Suppressor macrophage (primary cell): ENCODE measurements at regions not wholly inside any gene's neighbourhood (a gene's known extent, or its start where the extent isn't known, plus 50 kb on each side); places are given as distances from the start of the nearest gene placed in this dataset.
"Not testable (repeated sequence)": the region's sequence is repeated elsewhere in the genome, so short reads cannot be mapped to it uniquely, and the experiment has no call there.

ENCODE experiments used
- DNase-seq, 4 experiments: peaks; one replicate each; pipeline ENCODE4 v3.0.0-alpha.2; 2020 to 2022

GRCh38 chr2:210963386-210963785 is 407.0 kb downstream of the CPS1 start:
- DNase-seq = no peak

DNA sequence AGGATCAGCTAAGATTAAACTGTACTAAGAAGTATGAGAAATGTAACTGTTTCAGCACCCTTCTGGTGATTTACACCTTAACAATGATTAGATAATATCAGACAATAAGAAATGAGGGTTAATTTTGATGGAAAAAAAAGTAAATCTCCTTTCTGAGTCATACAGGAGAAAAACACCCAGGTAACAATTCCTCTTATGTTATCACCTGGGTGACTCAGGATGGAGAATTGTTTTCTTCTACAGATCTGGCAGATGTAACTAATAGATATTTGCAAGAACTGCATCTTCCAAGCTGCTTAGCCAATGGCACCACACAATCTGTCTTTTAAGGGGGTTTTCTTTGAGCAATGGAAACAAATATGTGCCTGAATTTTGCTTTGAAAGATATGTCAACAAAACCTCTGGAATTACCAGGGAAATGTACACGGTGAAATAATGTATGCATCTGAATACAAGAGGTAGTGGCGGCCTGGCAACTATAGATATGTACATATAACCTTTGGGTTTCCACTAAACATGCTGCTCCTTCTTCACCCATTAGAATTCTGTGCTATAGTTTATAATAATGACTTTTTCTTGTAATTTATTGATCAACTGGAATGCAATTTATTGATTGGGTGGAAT is 407.9 kb downstream of the CPS1 start:
- DNase-seq = no peak

DNA sequence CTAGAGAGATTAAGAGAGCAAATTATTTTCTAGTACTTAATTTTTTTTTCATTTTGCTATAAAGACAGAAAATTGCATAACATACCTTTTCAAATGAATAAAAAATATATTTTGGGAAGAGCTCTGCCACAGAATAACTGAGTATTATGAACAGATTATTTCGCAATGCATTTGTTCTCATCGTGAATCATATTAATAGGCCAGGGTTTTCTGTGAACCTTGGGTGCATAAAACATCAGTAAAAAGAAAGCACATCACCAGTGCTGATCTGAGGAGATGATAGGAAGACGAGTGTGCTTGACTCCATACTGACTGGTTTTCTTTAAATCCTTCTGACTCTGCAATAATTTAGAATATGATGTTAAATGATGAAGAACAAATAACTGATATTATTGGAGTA is 409.1 kb downstream of the CPS1 start:
- no peak for DNase-seq

DNA sequence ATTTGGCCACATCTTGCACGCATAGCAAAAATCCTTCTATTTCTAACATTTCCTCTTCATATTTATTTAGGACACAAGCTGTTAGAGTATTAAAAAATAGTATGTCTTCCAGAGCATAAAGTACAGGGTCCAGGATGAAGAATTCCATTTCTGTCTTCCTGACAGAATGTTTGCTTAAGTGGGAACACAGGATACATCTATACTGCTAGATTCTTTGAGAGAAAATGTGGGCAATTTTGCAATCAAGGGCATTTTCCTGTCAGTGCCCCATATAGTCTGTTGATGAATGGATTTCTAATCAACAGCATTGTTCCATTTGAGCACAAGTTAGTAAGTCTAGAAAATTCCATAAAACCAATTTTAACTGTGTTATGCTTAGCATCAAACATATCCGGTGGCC is 409.9 kb downstream of the CPS1 start:
- no peak for DNase-seq

DNA sequence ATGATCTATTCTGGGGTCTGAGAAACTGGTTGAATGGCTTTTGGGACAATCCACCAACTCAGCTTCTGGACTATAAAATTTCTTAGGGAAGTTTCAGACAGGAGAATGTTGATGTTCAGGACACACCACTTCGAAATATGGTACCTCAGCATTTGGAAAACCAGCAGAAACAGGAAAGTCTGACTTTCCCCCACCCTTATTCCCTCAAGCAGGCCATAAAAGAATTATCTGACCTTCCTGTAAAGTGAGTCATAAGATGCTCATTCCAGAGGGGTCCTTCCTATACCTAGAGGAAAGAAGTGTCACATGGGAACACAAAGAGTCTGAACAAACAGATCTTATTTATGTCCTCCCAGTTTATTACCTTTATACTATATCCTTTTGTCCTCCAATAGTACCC is 415.0 kb downstream of the CPS1 start:
- DNase-seq = no peak

- DNase-seq = not testable (repeated sequence)
Measured at GRCh38 chr2:210986806-210987205, 430.4 kb downstream of the CPS1 start.

GRCh38 chr2:210991107-210991506 is 434.7 kb downstream of the CPS1 start:
- no peak for DNase-seq

GRCh38 chr2:210994104-210994503 is 437.7 kb downstream of the CPS1 start:
- DNase-seq = no peak

GRCh38 chr2:210997373-210997772 is 441.0 kb downstream of the CPS1 start:
- no peak for DNase-seq

GRCh38 chr2:210998334-210998733 is 441.9 kb downstream of the CPS1 start:
- DNase-seq = no peak

GRCh38 chr2:211014376-211014775 is 458.0 kb downstream of the CPS1 start:
- DNase-seq = no peak

DNA sequence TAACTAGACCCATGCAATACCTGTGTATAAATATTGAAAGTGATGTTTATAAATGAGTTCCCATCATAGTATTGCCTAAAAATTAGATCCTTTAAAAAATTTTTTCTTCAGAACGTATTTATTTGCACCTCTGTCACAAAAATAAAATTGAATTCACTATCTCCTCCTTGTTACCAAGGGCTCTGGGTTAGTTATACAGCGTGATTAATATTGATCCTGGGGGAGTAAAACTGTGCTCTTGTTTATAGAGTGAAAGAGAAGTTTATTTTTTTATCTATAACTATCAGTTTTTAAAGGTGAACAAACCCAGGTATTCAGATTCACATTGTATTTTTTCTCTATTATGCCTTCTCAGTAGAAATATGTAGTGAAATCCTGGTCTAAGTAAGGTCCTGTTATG is 458.5 kb downstream of the CPS1 start:
- DNase-seq = no peak

- not testable (repeated sequence) for DNase-seq
Measured at GRCh38 chr2:211025089-211025488, 468.7 kb downstream of the CPS1 start.

GRCh38 chr2:211026109-211026508 is 469.7 kb downstream of the CPS1 start:
- no peak for DNase-seq

DNA sequence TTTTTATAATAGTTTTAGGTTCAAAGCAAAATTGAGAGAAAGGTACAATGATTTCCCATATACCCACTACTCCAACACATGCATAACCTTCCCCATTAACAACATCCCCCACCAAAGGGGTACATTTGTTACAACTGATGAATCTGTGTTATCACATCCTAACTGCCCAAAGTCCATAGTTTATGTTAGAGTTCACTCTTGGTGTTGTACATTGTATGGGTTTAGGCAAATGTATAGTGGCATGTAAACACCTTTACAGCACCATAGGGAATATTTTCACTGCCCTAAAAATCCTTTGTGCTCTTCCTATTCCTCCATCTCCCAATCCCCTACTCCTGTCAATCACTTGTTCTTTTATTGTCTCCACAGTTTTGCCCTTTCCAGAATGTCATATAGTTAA is 471.6 kb downstream of the CPS1 start:
- no peak for DNase-seq

GRCh38 chr2:211033765-211034164 is 477.4 kb downstream of the CPS1 start:
- DNase-seq = no peak

DNA sequence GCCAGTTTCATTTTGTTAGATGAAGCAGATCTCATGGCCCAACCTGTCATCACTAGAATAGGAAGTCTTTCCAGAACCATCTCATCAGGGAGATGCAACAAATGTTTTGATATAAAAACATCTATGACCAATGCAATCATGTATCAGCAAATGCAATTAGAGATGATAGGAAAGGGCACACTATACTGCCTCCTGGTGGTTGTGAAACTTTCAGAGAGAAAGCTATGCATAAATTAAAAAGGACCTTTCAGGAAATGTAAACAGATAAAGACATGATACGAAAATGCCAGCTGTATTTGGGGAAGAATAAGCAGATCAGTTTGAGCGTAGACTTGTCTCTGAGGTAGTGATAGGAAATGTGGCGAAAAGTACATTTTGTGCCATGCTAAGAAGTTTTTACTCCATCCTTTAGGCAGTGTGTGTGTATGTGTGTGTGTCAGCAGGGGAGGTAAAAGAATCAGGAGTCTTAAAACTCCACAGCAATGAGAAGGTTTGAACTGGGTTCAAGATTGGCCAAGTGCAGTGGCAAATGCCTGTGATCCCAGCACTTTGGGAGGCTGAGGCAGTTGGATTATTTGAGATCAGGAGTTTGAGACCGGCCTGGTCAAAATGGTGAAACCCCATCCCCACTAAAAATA is 479.3 kb downstream of the CPS1 start:
- peak; percentile 4 to 15 (median 10) for DNase-seq

GRCh38 chr2:211045025-211045424 is 488.6 kb downstream of the CPS1 start:
- no peak for DNase-seq

DNA sequence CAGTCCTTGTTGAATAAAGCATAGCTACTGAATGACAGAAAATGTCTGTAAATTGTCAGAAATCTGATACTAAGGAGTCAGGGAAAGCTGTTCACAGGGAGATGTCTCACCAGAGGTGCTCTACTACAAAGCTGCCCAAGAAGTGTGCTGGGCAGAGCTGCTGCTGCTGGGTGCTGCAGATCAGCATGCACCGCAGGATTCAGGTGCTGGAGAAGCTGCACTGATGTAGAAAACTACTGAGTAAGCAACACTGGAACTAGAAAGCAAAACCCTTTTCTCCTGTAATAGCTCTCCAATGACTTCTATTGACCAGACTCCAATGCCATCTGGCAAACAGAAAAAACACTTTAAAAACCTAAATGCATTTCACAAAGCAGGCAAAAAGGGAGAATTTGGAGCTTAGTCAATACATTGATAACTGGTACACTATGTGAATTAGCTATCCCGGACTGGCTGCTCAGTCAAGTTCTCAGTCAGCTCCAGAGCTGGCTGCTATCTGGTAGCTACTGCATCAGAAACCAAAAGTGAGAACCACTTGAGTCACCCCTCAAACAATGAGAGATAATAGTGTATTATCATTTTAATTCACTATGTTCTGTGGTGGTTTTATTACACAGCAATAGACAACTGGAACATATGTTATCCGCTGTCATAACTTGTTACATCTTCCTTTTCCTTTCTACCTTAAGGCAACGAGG is 493.1 kb downstream of the CPS1 start:
- DNase-seq = no peak

DNA sequence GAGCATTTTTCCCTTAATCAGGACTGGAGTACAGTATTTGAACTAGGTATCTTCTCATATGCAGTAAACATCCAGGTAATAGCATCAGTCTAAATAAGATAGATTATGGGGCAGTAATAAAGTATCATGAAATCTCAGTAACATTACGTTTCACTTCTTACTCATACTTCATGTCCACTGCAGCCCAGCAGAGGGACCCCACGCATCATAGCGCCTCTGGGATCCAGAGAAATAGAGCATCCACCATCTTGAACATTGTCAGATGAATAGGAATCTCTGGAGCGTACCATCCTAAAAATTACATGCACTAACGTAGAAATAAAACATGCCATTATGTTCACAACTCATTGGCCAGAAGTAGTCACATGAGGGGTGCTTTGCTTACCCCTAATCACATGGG is 499.0 kb downstream of the CPS1 start:
- no peak for DNase-seq

GRCh38 chr2:211061612-211062296 is 505.4 kb downstream of the CPS1 start:
- no peak for DNase-seq

- no peak for DNase-seq
Measured at GRCh38 chr2:211062297-211062612, 505.9 kb downstream of the CPS1 start.

DNA sequence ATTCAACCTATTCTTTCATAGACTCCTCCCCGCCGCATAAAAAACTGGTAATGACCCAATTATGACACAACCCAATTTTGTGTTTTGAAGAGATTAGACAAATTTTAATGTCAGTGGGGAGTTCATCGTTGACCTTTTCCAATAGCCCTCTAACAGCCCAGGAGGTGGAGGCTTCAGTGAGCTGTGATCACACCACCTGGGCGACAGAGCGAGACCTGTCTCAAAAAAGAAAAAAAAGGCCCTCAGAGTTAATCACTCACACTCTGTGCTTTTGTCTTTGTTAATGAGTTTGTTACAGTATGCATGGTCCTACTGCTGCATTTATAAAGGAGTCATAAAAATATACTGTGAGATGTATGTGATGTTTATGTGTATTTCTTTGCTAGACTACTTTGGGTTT is 510.6 kb downstream of the CPS1 start:
- DNase-seq = no peak
